K562 (cell line): ENCODE measurements at regions not wholly inside any gene's neighbourhood (a gene's known extent, or its start where the extent isn't known, plus 50 kb on each side); places are given as distances from the start of the nearest gene placed in this dataset.

Source experiments
- ATAC-seq: fragments of 200-7000 bp; cut with Tn5 transposase; 3 replicates; pipeline ENCODE4 v1.9.1; 2020; ENCODE audit warnings: moderate library complexity
- BruUV-seq: library from RNA; stranded (reverse); fragments of 400-500 nt; replicated peaks from 2 replicates; lab custom pipeline; 2021; lab: Mats Ljungman, UMichigan
- CTCF ChIA-PET: fragments of 300-600 bp; formaldehyde crosslinking; extraction: SDS; loops from one replicate; lab custom pipeline; 2021; ENCODE audit warnings: low intra/inter-chr PET ratio; lab: Yijun Ruan, JAX
- POLR2A ChIA-PET: fragments of 300-600, 350-650 bp; sonication (Branson Sonifier 250); formaldehyde crosslinking; extraction: SDS; loops from one replicate; lab custom pipeline; 2021; ENCODE audit warnings: antibody characterized with exemption, inconsistent platforms; lab: Yijun Ruan, JAX
- DNase-seq, 4 experiments: peaks; one replicate each; pipeline versions ENCODE4 v3.0.0 to v3.0.0-alpha.2; 2011 to 2018; ENCODE audit warnings: low spot score in 3 of 4, mixed read lengths in 3 of 4; ENCODE audit errors: extremely low read depth in 1 of 4
- FAIRE-seq: peaks from 2 replicates; lab custom pipeline; 2011; peaks lifted over from hg19 to GRCh38; lab: Jason Lieb, UNC
- H2AFZ ChIP-seq: 2 replicates; pipeline ENCODE4 v1.6.0; 2011; ENCODE audit warnings: low read depth, low read length, control low read depth, inconsistent platforms
- H3K27ac ChIP-seq: fragments of 200-600 bp; 3 replicates; pipeline ENCODE4 v1.8.0; 2011; ENCODE audit warnings: low read depth, mild to moderate bottlenecking, control low read depth, inconsistent platforms, low read length, moderate library complexity, mixed read lengths; ENCODE audit errors: extremely low read depth
- H3K27me3 ChIP-seq, 2 experiments: fragments of 300-600 bp in 1 of 2; 2 replicates in 1 of 2; 3 replicates in 1 of 2; pipeline versions ENCODE4 v1.6.0 to v1.8.0; 2011; ENCODE audit warnings: inconsistent platforms in 2 of 2, low read length in 2 of 2, mild to moderate bottlenecking in 1 of 2, mixed read lengths in 1 of 2, moderate library complexity in 1 of 2; ENCODE audit not compliant: control insufficient read depth in 2 of 2, insufficient read depth in 2 of 2
- H3K36me3 ChIP-seq: fragments of 300-600 bp; 3 replicates; pipeline ENCODE4 v1.8.0; 2011; ENCODE audit warnings: mild to moderate bottlenecking, low read length, inconsistent platforms; ENCODE audit not compliant: control insufficient read depth, insufficient read depth
- H3K4me1 ChIP-seq, 2 experiments: fragments of 200-600 bp in 1 of 2; replicated peaks in 1 of 2; 2 replicates in 1 of 2; 3 replicates in 1 of 2; pipeline versions ENCODE4 v1.5.1 to v1.8.0; 2011; ENCODE audit warnings: inconsistent platforms in 2 of 2, low read length in 2 of 2, mild to moderate bottlenecking in 1 of 2, mixed read lengths in 1 of 2, moderate library complexity in 1 of 2; ENCODE audit not compliant: control insufficient read depth in 2 of 2, insufficient read depth in 2 of 2
- H3K4me2 ChIP-seq: 2 replicates; pipeline ENCODE4 v1.6.1; 2011; ENCODE audit warnings: low read length, control low read depth, inconsistent platforms, mixed read lengths; ENCODE audit not compliant: insufficient read depth
- H3K4me3 ChIP-seq: fragments of 200-600 bp; sonication (generic), shearing (Covaris generic); 2 replicates; pipeline ENCODE4 v1.5.1; 2016; ENCODE audit warnings: control low read depth, inconsistent platforms
- H3K79me2 ChIP-seq: fragments of 200-600 bp; 3 replicates; pipeline ENCODE4 v1.8.0; 2011; ENCODE audit warnings: low read length, inconsistent platforms; ENCODE audit not compliant: control insufficient read depth, insufficient read depth
- H3K9ac ChIP-seq, 2 experiments: 2 replicates each; pipeline versions ENCODE4 v1.6.0 to v1.6.1; 2011; ENCODE audit warnings: low read depth in 2 of 2, low read length in 2 of 2, control low read depth in 1 of 2, inconsistent platforms in 1 of 2, mild to moderate bottlenecking in 1 of 2, mixed read lengths in 1 of 2; ENCODE audit not compliant: insufficient read depth in 1 of 2
- H3K9me1 ChIP-seq: one replicate; pipeline ENCODE4 v1.6.0; 2011; ENCODE audit warnings: inconsistent platforms, mild to moderate bottlenecking, low read length, moderate library complexity; ENCODE audit not compliant: control insufficient read depth, insufficient read depth
- H3K9me3 ChIP-seq: replicated peaks from 2 replicates; pipeline ENCODE4 v1.5.1; 2011; ENCODE audit warnings: low read depth, low read length, inconsistent platforms; ENCODE audit not compliant: control insufficient read depth, insufficient read depth
- H4K20me1 ChIP-seq: replicated peaks from 2 replicates; pipeline ENCODE4 v1.6.1; 2011; ENCODE audit warnings: low read length, inconsistent platforms, mixed read lengths; ENCODE audit not compliant: control insufficient read depth, insufficient read depth
- MCM2 ChIP-seq: fragments of 450-650 bp; IDR thresholded peaks from 2 replicates; pipeline ENCODE4 v1.6.1; 2017; ENCODE audit warnings: low read depth, mild to moderate bottlenecking
- SIN3A ChIP-seq, 2 experiments: fragments of 150-350 bp in 1 of 2; IDR thresholded peaks; 2 replicates each; pipeline ENCODE4 v1.6.1; 2011 to 2016; ENCODE audit warnings: borderline replicate concordance in 2 of 2, low read depth in 2 of 2, low read length in 2 of 2, mild to moderate bottlenecking in 2 of 2, moderate library complexity in 2 of 2; ENCODE audit not compliant: control insufficient read depth in 1 of 2
- SIN3B ChIP-seq: fragments of 450-650 bp; IDR thresholded peaks from 2 replicates; pipeline ENCODE4 v1.6.1; 2017; ENCODE audit warnings: low read depth, mild to moderate bottlenecking, moderate library complexity
- UBTF ChIP-seq, 2 experiments: IDR thresholded peaks; 2 replicates each; pipeline ENCODE4 v1.6.1; 2012; ENCODE audit warnings: improper control_type of control experiment in 2 of 2, low read depth in 2 of 2, low read length in 2 of 2, borderline replicate concordance in 1 of 2
- YBX1 ChIP-seq: fragments of 450-650 bp; IDR thresholded peaks from 2 replicates; pipeline ENCODE4 v1.7.1; 2016; ENCODE audit warnings: mild to moderate bottlenecking
- ZBTB34 ChIP-seq: fragments of 250-450 bp; sonication (Bioruptor Pico); IDR thresholded peaks from 2 replicates; pipeline ENCODE4 v1.8.0; 2021; ENCODE audit warnings: mild to moderate bottlenecking, moderate library complexity
- ZNF407 ChIP-seq: fragments of 450-650 bp; IDR thresholded peaks from 2 replicates; pipeline ENCODE4 v1.6.1; 2016; ENCODE audit warnings: low read depth
- ZNF444 ChIP-seq: fragments of 250-450 bp; sonication (Bioruptor Pico); IDR thresholded peaks from 2 replicates; pipeline ENCODE4 v1.4.0; 2020; ENCODE audit warnings: mild to moderate bottlenecking, moderate library complexity
- WGBS: fragments of 100-300 bp; shearing (Covaris generic); methylation state at CpG from one replicate; pipeline ENCODE4 v1.1.6; 2016; ENCODE audit warnings: low coverage, mixed read lengths; ENCODE audit not compliant: insufficient coverage; ENCODE audit errors: missing lambda C conversion rate; 5-methylcytosine and 5-hydroxymethylcytosine counted together
- in situ Hi-C: fragments of 300-500 bp; cut with MboI; formaldehyde crosslinking; loops from 4 replicates; pipeline ENCODE4 v1.15.0; 2018; ENCODE audit warnings: inconsistent platforms, mixed read lengths
- intact Hi-C: fragments of 100-400 bp; cut with micrococcal nuclease; formaldehyde crosslinking; loops from 2 replicates; pipeline ENCODE4 v1.14.2; 2022

GRCh38 chr20:16926626-16927430 is 178.7 kb downstream of the OTOR start:
- Histone ChIP-seq H4K20me1 (no peaks in the 10 kb centered on the region), H3K4me2 (no peak overlapping the region), H3K4me3 (no peak overlapping the region), H3K9ac (no peak overlapping the region), H3K36me3 (no peaks in the 10 kb centered on the region), H3K79me2 (no peaks in the 10 kb centered on the region), H3K27ac (no peak overlapping the region), H3K9me3 (no peaks in the 10 kb centered on the region), H2AFZ (no peak overlapping the region), H3K9me1 (no peaks in the 10 kb centered on the region), H3K4me1 (no peaks in the 10 kb centered on the region), H3K27me3 (no peaks in the 10 kb centered on the region)
- ATAC-seq (no peak), DNase-seq (no peak), FAIRE-seq (no peak)
- BruUV-seq: no TSS peak
- WGBS: under 1% methylated on average over 8 of the region's 11 CpGs
- TF ChIP-seq ZBTB34 (no peak), UBTF (IDR thresholded peaks at IDR 0.05; ENCODE audit: borderline replicate concordance in 1 of 2, low read depth in 2 of 2, low read length in 2 of 2) (no peak), SIN3B (no peak), ZNF407 (no peak), ZNF444 (CRISPR knock-in tag) (no peak), YBX1 (no peak), MCM2 (no peak), SIN3A (IDR thresholded peaks at IDR 0.05; ENCODE audit: borderline replicate concordance in 2 of 2, control insufficient read depth in 1 of 2, low read depth in 2 of 2, low read length in 2 of 2) (no peak)
- in situ Hi-C loops (no loop called here), intact Hi-C loops (no loop called here)
- POLR2A ChIA-PET: no interaction called here
- CTCF ChIA-PET: no interaction called here
